LNCaP clone FGC (cell line): ENCODE measurements at regions not wholly inside any gene's neighbourhood (a gene's known extent, or its start where the extent isn't known, plus 50 kb on each side); places are given as distances from the start of the nearest gene placed in this dataset.
A peak's percentile ranks its signal among the peaks of the same experiment; 100 is the strongest.

Experiments used
- DNase-seq: peaks from one replicate; pipeline ENCODE4 v3.0.0-alpha.2; 2011; ENCODE audit warnings: low read depth
- H3K4me3 ChIP-seq: 2 replicates; pipeline ENCODE4 v1.5.1; 2011; ENCODE audit warnings: mild to moderate bottlenecking, low read depth, low read length, control low read depth
- TF ChIP-seq, protein P1 (sequence below): IDR thresholded peaks from 2 replicates; pipeline ENCODE4 v1.5.1; 2012; ENCODE audit warnings: mild to moderate bottlenecking; ENCODE audit not compliant: control insufficient read depth, insufficient read depth; ENCODE audit errors: extremely low read depth

DNA sequence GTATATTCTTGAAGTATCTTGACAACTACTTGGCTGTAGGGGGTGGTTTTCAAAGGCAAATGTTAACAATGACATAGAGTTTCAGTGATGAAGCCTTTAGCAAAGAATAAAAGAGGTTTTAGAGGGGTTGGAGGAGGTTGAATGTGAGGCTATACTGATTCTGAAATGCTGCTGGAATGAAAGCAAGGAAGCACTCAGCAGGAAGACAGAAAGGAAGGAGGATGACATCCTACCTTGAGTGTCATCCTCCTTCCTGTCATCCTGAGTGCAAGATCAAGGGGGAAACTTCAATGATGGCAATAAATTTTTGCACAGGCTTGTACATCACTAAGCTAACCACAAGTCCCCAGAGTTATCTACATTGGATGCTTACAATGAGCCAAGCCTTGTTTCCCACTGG is 120.5 kb downstream of the APIP start:
- TF ChIP-seq, protein P1, sequence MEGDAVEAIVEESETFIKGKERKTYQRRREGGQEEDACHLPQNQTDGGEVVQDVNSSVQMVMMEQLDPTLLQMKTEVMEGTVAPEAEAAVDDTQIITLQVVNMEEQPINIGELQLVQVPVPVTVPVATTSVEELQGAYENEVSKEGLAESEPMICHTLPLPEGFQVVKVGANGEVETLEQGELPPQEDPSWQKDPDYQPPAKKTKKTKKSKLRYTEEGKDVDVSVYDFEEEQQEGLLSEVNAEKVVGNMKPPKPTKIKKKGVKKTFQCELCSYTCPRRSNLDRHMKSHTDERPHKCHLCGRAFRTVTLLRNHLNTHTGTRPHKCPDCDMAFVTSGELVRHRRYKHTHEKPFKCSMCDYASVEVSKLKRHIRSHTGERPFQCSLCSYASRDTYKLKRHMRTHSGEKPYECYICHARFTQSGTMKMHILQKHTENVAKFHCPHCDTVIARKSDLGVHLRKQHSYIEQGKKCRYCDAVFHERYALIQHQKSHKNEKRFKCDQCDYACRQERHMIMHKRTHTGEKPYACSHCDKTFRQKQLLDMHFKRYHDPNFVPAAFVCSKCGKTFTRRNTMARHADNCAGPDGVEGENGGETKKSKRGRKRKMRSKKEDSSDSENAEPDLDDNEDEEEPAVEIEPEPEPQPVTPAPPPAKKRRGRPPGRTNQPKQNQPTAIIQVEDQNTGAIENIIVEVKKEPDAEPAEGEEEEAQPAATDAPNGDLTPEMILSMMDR: no peak
- DNase-seq: no peak
- no peak overlapping the region for H3K4me3 ChIP-seq

GRCh38 chr11:34794696-34795095 is 121.5 kb downstream of the APIP start:
- no peak for DNase-seq
- TF ChIP-seq, protein P1: no peak
- no peak overlapping the region for H3K4me3 ChIP-seq

- no peak overlapping the region for H3K4me3 ChIP-seq
- TF ChIP-seq, protein P1: no peak
- DNase-seq: no peak
Observed at GRCh38 chr11:34793666-34794065, 122.5 kb downstream of the APIP start.

GRCh38 chr11:34792814-34793258 is 123.3 kb downstream of the APIP start:
- DNase-seq: no peak
- TF ChIP-seq, protein P1: no peak

DNA sequence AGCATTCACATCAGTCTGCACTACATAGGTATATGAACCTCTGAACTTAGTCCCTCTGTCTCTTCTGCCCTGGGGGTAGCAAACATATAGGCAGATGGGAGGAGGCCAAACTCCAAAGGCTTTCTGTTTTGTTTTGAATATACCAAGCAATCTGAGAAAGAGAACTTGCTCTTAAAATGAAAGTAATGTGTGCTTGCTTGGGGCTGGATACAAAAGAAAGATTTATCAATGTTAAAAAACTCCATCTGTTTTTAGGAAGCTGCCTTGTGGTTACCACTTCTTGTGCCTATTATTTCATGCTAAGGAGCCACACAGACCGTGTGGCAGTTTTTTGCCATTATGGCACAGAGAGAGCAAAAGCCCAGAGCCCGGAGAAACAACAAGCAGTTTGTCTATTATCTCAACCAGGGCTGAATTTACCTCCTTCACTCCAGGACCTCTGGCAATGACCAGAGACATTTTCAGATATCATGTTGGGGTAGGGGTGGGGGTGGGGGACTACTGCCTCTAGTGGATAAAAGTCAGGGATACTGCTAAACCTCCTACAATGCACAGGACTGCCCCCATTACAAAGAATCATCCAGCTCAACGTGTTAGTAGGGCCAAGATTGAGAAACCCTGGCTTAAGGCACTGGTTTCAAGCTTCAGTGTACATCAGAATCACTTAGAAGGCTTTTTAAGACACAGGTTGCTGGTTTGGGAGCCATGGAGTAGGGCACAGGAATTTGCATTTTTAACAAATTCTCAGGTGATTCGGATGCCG is 124.2 kb downstream of the APIP start:
- TF ChIP-seq, protein P1: no peak
- no peak overlapping the region for H3K4me3 ChIP-seq
- DNase-seq: no peak

More at GRCh38 chr11:34792814-34793258, 123.3 kb downstream of the APIP start:
- no peak overlapping the region for H3K4me3 ChIP-seq

DNA sequence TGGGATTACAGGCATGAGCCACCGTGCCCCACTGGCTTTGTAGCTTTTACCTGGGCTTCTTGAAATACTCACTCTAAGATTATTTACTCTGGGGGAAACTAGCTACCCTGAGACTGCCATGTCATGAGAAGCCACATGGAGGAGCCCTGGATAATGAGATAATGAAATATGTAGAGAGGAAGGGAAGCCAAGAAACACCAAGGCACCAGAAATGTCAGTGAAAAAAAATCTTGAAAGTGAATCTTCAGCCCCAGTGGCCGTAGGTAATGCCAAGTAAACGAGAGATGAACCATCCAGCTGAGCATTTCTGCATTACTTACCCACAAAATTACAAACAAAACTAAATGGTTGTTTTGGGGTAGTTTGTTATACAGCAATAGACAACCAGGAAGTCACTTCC is 125.6 kb downstream of the APIP start:
- TF ChIP-seq, protein P1: 0 out of 2 replicates have a peak, but pooled peaks have one; percentile 9
- H3K4me3 ChIP-seq: no peak overlapping the region
- DNase-seq: no peak
